HEK293 (cell line): ENCODE measurements at regions not wholly inside any gene's neighbourhood (a gene's known extent, or its start where the extent isn't known, plus 50 kb on each side); places are given as distances from the start of the nearest gene placed in this dataset.

Experiments used
- ZNF449 ChIP-seq: fragments of 450-650 bp; formaldehyde crosslinking; IDR thresholded peaks from 2 replicates; pipeline ENCODE4 v1.5.1; 2017; ENCODE audit warnings: missing biosample characterization, mild to moderate bottlenecking, missing genetic modification characterization, moderate library complexity
- ZNF600 ChIP-seq: fragments of 450-650 bp; formaldehyde crosslinking; IDR thresholded peaks from 2 replicates; pipeline ENCODE4 v1.5.1; 2016; ENCODE audit warnings: missing biosample characterization, missing genetic modification characterization
- TF ChIP-seq, protein P1 (sequence below): fragments of 450-650 bp; formaldehyde crosslinking; IDR thresholded peaks from 2 replicates; pipeline ENCODE4 v1.5.1; 2016; ENCODE audit warnings: missing biosample characterization, missing genetic modification characterization

- TF ChIP-seq, protein P1, sequence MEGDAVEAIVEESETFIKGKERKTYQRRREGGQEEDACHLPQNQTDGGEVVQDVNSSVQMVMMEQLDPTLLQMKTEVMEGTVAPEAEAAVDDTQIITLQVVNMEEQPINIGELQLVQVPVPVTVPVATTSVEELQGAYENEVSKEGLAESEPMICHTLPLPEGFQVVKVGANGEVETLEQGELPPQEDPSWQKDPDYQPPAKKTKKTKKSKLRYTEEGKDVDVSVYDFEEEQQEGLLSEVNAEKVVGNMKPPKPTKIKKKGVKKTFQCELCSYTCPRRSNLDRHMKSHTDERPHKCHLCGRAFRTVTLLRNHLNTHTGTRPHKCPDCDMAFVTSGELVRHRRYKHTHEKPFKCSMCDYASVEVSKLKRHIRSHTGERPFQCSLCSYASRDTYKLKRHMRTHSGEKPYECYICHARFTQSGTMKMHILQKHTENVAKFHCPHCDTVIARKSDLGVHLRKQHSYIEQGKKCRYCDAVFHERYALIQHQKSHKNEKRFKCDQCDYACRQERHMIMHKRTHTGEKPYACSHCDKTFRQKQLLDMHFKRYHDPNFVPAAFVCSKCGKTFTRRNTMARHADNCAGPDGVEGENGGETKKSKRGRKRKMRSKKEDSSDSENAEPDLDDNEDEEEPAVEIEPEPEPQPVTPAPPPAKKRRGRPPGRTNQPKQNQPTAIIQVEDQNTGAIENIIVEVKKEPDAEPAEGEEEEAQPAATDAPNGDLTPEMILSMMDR (tag by site-specific recombination): no peak
- no peak for TF ChIP-seq ZNF600 (tag by site-specific recombination)
- no peak for TF ChIP-seq ZNF449 (tag by site-specific recombination)
These were observed 122.8 kb downstream of the RBMX2 start for GRCh38 chrX:130524476-130525194.
